D721Med (cell line): ENCODE measurements at regions not wholly inside any gene's neighbourhood (a gene's known extent, or its start where the extent isn't known, plus 50 kb on each side); places are given as distances from the start of the nearest gene placed in this dataset.

Experiments
- DNase-seq: peaks from one replicate; pipeline ENCODE4 v3.0.0; 2011; ENCODE audit warnings: low spot score; ENCODE audit not compliant: insufficient read length
- FAIRE-seq: peaks from 2 replicates; lab custom pipeline; 2011; peaks lifted over from hg19 to GRCh38; lab: Jason Lieb, UNC
- TF ChIP-seq, protein P1 (sequence below): IDR thresholded peaks from 2 replicates; pipeline ENCODE4 v1.5.1; 2012; ENCODE audit warnings: mild to moderate bottlenecking, control low read depth; ENCODE audit not compliant: insufficient read depth; ENCODE audit errors: missing control alignments

DNA sequence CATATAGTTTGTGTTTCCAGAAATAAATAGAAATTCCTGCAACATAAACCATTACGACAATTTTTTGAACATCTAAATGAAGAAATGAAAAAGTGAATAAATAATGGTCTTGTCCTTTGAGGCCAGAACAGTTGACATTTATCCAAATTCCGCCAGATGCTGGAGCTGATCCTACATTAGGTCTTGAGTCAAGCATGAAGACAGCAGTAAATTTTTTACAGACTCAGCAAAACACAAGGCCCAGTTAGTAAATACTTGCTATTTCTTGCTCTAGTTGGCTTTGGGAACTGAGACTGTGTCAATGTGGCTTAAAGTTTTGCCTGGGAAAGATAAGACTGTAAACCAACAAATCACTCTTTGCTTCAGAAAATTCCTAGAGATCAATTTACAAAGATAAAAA, 540.1 kb upstream of the RGS18 start:
- DNase-seq (no peak), FAIRE-seq (no peak)
- TF ChIP-seq, protein P1, sequence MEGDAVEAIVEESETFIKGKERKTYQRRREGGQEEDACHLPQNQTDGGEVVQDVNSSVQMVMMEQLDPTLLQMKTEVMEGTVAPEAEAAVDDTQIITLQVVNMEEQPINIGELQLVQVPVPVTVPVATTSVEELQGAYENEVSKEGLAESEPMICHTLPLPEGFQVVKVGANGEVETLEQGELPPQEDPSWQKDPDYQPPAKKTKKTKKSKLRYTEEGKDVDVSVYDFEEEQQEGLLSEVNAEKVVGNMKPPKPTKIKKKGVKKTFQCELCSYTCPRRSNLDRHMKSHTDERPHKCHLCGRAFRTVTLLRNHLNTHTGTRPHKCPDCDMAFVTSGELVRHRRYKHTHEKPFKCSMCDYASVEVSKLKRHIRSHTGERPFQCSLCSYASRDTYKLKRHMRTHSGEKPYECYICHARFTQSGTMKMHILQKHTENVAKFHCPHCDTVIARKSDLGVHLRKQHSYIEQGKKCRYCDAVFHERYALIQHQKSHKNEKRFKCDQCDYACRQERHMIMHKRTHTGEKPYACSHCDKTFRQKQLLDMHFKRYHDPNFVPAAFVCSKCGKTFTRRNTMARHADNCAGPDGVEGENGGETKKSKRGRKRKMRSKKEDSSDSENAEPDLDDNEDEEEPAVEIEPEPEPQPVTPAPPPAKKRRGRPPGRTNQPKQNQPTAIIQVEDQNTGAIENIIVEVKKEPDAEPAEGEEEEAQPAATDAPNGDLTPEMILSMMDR: no peak

DNA sequence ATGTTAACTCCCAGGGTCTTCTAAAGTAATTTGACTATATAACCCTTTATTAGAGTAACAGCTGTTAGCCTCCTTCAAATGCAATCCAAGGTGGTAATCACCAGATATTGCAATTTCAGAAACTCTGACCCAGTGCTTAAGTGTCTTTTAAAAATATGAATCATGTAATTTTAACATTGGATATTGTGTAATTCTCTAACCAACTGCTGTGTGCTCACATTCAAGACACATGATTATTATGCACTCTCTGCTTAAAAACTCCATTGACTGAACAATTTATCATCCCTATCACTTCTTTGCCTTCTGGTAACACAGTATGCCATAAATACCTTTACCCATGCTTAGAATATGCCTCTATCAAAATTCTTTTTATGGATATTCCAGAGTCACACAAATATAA, 537.4 kb upstream of the RGS18 start:
- DNase-seq: no peak
- FAIRE-seq: no peak
- TF ChIP-seq, protein P1: no peak

DNA sequence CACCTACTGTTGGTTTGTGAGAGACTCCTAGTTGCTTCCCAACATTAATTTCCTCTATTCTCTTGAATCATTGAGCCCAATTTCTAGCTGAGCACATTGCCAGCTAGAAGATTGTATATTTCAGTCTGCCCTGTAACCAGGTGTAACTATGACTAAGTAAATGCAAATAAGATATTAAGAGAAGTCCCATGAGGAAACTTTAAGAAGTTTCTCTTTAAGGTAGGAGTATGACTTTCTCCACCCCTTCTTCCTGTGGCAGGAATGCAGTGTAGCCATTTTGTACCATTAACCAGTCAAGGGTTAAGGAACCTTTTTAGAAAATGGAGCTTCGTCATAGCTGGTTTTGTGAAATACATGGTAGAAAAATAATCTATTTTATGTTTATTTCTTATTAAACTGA, 534.2 kb upstream of the RGS18 start:
- no peak for FAIRE-seq
- TF ChIP-seq, protein P1: no peak
- no peak for DNase-seq

DNA sequence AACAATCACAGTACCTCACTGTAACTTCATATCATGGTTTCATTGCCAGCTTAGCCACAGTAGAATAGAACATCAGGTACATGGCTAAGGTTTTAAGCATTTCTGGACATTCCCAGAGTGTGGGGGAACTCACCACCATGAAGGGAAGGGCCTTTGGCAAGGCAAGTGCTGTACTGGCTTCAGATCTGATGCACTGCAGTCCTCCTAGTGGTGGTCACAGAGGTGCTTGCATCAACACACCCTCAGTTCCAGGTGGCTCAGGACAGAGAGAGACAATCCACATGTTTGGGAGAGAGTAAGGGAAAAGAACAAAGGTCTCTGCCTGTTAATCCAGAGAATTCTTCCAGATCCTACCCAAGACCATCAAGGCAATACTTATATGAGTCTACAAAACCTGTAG, 528.4 kb upstream of the RGS18 start:
- DNase-seq (no peak), FAIRE-seq (no peak)
- TF ChIP-seq, protein P1: no peak

DNA sequence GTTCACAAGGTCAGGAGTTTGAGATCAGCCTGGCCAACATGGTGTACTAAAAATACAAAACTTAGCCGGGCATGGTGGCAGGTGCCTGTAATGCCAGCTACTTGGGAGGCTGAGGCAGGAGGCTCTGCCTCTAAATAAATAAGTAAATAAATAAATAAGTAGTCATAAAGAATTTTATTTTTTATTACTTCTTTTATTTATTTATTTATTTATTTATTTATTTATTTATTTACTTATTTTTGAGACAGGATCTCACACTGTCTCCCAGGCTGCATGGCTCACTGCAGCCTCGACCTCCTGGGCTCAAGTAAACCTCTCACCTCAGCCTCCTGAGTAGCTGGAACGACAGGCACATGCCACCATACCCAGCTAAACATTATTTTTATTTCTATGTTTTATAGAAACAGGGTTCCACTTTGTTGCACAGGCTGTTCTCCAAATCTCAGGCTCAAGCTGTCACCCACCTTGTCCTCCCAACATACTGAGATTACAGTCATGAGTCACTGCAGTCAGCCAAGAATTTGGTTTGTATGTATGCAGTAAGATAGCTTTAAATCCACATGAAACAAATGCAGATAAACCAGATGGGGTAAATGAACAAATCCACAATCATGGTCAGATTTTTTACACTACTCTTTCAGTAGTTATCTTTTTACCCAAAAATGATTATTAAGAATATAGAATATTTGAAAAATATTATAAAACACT, 523.3 kb upstream of the RGS18 start:
- TF ChIP-seq, protein P1: no peak
- DNase-seq (no peak), FAIRE-seq (no peak)

DNA sequence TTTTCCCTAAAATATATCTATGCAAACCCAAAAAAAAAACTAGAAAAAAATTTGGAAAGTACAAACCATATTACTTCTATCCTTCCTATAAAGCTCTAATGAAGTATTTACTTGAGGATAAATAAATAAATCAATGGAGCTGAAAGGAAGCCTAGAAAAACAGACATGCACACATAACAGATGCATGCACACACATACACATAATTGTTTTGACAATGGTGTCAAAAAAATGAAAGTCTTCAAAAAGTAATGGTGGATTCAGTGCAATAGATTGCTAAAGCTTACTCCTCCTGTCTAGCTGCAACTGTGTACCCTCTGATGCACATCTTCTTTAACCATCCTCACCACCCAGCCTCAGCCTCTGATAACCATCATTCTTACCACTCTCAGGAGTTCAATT, 521.9 kb upstream of the RGS18 start:
- DNase-seq (no peak), FAIRE-seq (no peak)
- TF ChIP-seq, protein P1: no peak
